PC-9 (cell line): ENCODE measurements at regions not wholly inside any gene's neighbourhood (a gene's known extent, or its start where the extent isn't known, plus 50 kb on each side); places are given as distances from the start of the nearest gene placed in this dataset.
A peak's percentile ranks its signal among the peaks of the same experiment; 100 is the strongest.

Experiments used
- BruUV-seq: library from RNA; stranded (reverse); fragments of 400-500 nt; replicated peaks from 2 replicates; lab custom pipeline; 2021; lab: Mats Ljungman, UMichigan
- CTCF ChIA-PET: fragments of 300-600 bp; sonication (Branson Sonifier 250); formaldehyde crosslinking; loops from one replicate; lab custom pipeline; 2022; ENCODE audit warnings: antibody characterized with exemption; lab: Charles Lee
- POLR2A ChIA-PET: fragments of 300-600 bp; sonication (Branson Sonifier 250); formaldehyde crosslinking; loops from one replicate; lab custom pipeline; 2022; ENCODE audit warnings: antibody characterized with exemption; ENCODE audit not compliant: unreplicated experiment; lab: Charles Lee
- DNase-seq, 2 experiments: peaks; one replicate each; pipeline versions ENCODE4 v3.0.0 to v3.0.0-alpha.2; 2015 to 2022; ENCODE audit warnings: mixed read lengths in 1 of 2
- H2AFZ ChIP-seq: fragments of 200-600 bp; sonication (generic); 2 replicates; pipeline ENCODE4 v1.8.1; 2017; ENCODE audit warnings: antibody characterized with exemption
- H3F3A ChIP-seq: fragments of 200-600 bp; sonication (generic); 2 replicates; pipeline ENCODE4 v1.8.1; 2017; ENCODE audit warnings: antibody characterized with exemption, mild to moderate bottlenecking, low read depth; ENCODE audit not compliant: insufficient read depth
- H3K27ac ChIP-seq: fragments of 200-600 bp; sonication (generic); 2 replicates; pipeline ENCODE4 v1.6.1; 2016; ENCODE audit warnings: mixed run types
- H3K27me3 ChIP-seq: fragments of 200-600 bp; sonication (generic); 2 replicates; pipeline ENCODE4 v1.6.1; 2016; ENCODE audit warnings: low read depth, mixed run types; ENCODE audit not compliant: insufficient read depth
- H3K36me3 ChIP-seq: fragments of 200-600 bp; sonication (generic); 2 replicates; pipeline ENCODE4 v1.6.1; 2016; ENCODE audit warnings: low read depth, mixed run types
- H3K4me1 ChIP-seq: fragments of 200-600 bp; sonication (generic); replicated peaks from 2 replicates; pipeline ENCODE4 v1.6.1; 2016; ENCODE audit warnings: mixed run types; ENCODE audit not compliant: insufficient read depth
- H3K4me2 ChIP-seq: fragments of 200-600 bp; sonication (generic); 2 replicates; pipeline ENCODE4 v1.6.1; 2017; ENCODE audit warnings: mixed run types
- H3K4me3 ChIP-seq: fragments of 200-600 bp; sonication (generic); 2 replicates; pipeline ENCODE4 v1.6.1; 2016; ENCODE audit warnings: mixed run types
- H3K79me2 ChIP-seq: fragments of 200-600 bp; sonication (generic); 2 replicates; pipeline ENCODE4 v1.6.1; 2017; ENCODE audit warnings: low read depth, mixed run types
- H3K9me2 ChIP-seq: fragments of 200-600 bp; sonication (generic); 2 replicates; pipeline ENCODE4 v1.8.1; 2017; ENCODE audit warnings: mild to moderate bottlenecking; ENCODE audit not compliant: insufficient read depth
- H3K9me3 ChIP-seq: fragments of 200-600 bp; sonication (generic); 2 replicates; pipeline ENCODE4 v1.8.1; 2016; ENCODE audit warnings: low read depth; ENCODE audit not compliant: insufficient read depth
- H4K20me1 ChIP-seq: fragments of 200-600 bp; sonication (generic); 2 replicates; pipeline ENCODE4 v1.8.1; 2017; ENCODE audit not compliant: insufficient read depth
- EZH2 ChIP-seq: fragments of 200-600 bp; sonication (generic); IDR thresholded peaks from 2 replicates; pipeline ENCODE4 v1.8.0; 2017; ENCODE audit warnings: antibody characterized with exemption, low read depth
- intact Hi-C: fragments of 100-400 bp; cut with micrococcal nuclease; formaldehyde crosslinking; loops from one replicate; pipeline ENCODE4 v1.10.0; 2022; ENCODE audit not compliant: unreplicated experiment
- TF ChIP-seq, protein P1 (sequence below): fragments of 200-600 bp; sonication (generic); conservative IDR thresholded peaks from 2 replicates; pipeline ENCODE4 v1.6.1; 2017; ENCODE audit warnings: mixed run types, antibody characterized with exemption, mild to moderate bottlenecking, moderate library complexity

DNA sequence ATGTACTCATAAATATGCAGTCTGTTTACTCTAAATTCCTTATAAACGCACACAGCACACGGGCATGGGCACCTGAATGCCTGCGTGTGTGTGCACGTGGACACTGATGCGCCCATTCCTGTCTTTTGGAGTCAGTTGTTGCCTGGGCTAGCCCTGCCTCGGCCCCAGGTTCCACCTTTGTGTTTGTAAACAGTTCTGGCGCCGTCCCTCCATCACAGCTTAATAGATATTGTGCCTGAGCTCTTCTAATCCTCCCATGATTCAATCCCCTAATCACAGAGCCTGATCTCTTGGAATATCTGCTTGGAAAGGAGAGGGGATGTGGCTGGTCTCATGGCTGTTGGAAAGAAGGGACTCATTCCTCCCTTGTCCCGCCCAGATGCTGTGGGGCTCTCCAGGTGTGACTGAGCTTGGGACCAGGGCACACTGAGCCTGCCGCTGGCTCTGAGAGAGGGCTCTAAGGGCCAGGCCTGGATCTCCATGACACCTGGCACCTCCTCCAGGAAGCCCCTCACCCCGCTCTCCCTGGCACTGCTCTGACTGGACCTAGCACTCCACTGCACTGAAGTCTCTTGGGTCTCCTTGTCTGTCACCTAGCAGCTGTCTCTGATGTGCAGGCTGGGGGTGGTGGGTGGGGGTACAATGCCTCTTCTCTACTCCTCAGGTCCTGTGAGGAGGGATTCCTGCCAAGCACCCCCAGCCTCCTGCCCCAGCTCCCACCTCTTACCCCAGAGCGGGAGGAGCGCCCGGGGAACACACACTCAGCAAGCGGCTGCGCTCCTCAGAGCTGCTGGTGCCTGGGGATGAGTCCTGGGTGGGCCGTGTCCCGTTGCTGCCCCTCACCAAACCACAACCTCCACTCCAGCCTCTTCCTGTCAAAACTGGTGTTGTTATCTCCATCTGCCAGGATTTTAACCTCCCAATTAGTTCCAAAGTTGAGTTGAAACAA is 181.3 kb downstream of the INHBB start:
- no peaks in the 10 kb centered on the region for H3K27me3 ChIP-seq
- H3K36me3 ChIP-seq, result no peaks in the 10 kb centered on the region
- ChIA-PET POLR2A (no interaction called here), CTCF (no interaction called here)
- no peak overlapping the region for H2AFZ ChIP-seq
- H3K9me3 ChIP-seq, result no peaks in the 10 kb centered on the region
- no peaks in the 10 kb centered on the region for H3K9me2 ChIP-seq
- H3K4me3 ChIP-seq, result no peak overlapping the region
- no peak overlapping the region for H3K27ac ChIP-seq
- DNase-seq, result no peak
- H3K79me2 ChIP-seq, result no peaks in the 10 kb centered on the region
- intact Hi-C loops, result no loop called here
- H3F3A ChIP-seq, result peaks cover 6% of the 10 kb centered on the region; the same call in 1 of the 2 replicates
- TF ChIP-seq, protein P1, sequence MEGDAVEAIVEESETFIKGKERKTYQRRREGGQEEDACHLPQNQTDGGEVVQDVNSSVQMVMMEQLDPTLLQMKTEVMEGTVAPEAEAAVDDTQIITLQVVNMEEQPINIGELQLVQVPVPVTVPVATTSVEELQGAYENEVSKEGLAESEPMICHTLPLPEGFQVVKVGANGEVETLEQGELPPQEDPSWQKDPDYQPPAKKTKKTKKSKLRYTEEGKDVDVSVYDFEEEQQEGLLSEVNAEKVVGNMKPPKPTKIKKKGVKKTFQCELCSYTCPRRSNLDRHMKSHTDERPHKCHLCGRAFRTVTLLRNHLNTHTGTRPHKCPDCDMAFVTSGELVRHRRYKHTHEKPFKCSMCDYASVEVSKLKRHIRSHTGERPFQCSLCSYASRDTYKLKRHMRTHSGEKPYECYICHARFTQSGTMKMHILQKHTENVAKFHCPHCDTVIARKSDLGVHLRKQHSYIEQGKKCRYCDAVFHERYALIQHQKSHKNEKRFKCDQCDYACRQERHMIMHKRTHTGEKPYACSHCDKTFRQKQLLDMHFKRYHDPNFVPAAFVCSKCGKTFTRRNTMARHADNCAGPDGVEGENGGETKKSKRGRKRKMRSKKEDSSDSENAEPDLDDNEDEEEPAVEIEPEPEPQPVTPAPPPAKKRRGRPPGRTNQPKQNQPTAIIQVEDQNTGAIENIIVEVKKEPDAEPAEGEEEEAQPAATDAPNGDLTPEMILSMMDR, result no peak
- TF ChIP-seq EZH2, result no peak
- peaks cover 23% of the 10 kb centered on the region for H3K4me1 ChIP-seq
- no peaks in the 10 kb centered on the region for H4K20me1 ChIP-seq
- 0 out of 2 replicates have a peak overlapping the region, but pooled peaks have one; percentile 7 for H3K4me2 ChIP-seq
- no TSS peak for BruUV-seq

DNA sequence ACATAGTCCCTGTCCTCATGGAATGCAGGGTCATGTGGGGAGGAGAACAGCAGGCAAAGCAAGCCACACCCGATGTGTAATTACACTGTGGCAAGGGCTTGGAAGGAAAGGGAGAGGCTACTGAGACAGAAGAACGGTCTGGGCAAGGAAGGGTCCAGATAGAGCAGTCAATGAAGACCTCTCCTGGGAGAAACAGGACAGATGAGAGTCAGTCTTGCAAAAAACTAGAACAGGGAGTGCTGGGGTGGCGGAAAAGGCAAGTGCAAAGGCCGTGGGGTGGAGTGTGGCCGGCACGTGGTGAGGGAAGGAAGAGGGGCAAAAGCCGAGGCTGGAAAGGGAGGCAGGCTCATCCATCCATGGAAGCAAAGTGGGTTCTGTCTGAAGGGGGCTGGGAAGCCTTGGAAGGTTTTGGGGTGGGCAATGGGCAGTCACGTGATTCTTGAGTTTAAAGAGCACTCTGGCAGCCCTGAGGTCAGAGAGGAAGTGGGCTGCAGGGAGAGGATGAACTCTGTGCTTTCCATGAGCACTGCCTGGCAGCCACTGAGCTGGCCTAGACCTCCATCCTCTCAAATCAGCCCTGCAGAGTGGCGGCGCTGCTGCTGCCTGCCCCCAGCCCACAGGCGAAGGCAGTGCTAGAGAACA is 182.2 kb downstream of the INHBB start:
- Histone ChIP-seq H3K9me2 (no peaks in the 10 kb centered on the region), H3K4me1 (peaks cover 23% of the 10 kb centered on the region), H3K36me3 (no peaks in the 10 kb centered on the region), H3K9me3 (no peaks in the 10 kb centered on the region), H3F3A (peaks cover 6% of the 10 kb centered on the region; the same call in 1 of the 2 replicates), H3K4me3 (no peak overlapping the region), H3K79me2 (no peaks in the 10 kb centered on the region), H3K27me3 (no peaks in the 10 kb centered on the region), H2AFZ (no peak overlapping the region), H3K4me2 (0 out of 2 replicates have a peak overlapping the region, but pooled peaks have one; percentile 7), H3K27ac (no peak overlapping the region), H4K20me1 (no peaks in the 10 kb centered on the region)
- ChIA-PET POLR2A (no interaction called here), CTCF (no interaction called here)
- TF ChIP-seq EZH2, result no peak
- TF ChIP-seq, protein P1, result no peak
- DNase-seq, result no peak
- BruUV-seq, result no TSS peak
- intact Hi-C loops, result no loop called here

DNA sequence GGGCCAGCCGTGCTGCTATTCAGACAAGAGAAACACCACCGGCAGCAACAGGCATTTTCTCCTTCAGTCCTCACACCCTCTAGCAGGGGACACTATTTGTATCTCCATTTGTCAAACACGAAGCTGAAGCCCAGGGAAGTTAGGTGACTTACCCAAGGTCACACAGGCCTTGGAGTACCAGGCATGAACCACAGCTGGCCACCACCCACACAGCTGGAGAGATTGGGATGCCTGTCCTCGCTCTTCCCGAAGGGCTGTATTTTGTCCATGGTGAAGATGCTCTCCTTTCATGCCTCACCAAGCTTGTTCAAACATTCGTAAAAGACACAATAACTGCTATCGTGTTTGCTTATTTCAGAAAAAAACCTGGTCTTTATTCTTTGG is 182.7 kb downstream of the INHBB start:
- Histone ChIP-seq H3K79me2 (no peaks in the 10 kb centered on the region), H3K9me3 (no peaks in the 10 kb centered on the region), H3K4me3 (no peak overlapping the region), H3K4me2 (no peak overlapping the region), H3K27ac (no peak overlapping the region), H3K9me2 (no peaks in the 10 kb centered on the region), H4K20me1 (no peaks in the 10 kb centered on the region), H3K27me3 (no peaks in the 10 kb centered on the region), H2AFZ (no peak overlapping the region), H3K4me1 (peaks cover 23% of the 10 kb centered on the region), H3K36me3 (no peaks in the 10 kb centered on the region), H3F3A (peaks cover 6% of the 10 kb centered on the region; the same call in 1 of the 2 replicates)
- intact Hi-C loops, result no loop called here
- BruUV-seq, result no TSS peak
- ChIA-PET CTCF (no interaction called here), POLR2A (no interaction called here)
- TF ChIP-seq, protein P1, result no peak
- no peak for TF ChIP-seq EZH2
- DNase-seq, result no peak
